Hepatocyte (in vitro differentiated cells): ENCODE measurements at regions not wholly inside any gene's neighbourhood (a gene's known extent, or its start where the extent isn't known, plus 50 kb on each side); places are given as distances from the start of the nearest gene placed in this dataset.

Experiments
- DNase-seq: peaks from one replicate; pipeline ENCODE4 v3.0.0-alpha.2; 2016; ENCODE audit warnings: low spot score
- H2AFZ ChIP-seq: fragments of 200-600 bp; sonication (generic); 2 replicates; pipeline ENCODE4 v1.6.0; 2016; ENCODE audit warnings: antibody characterized with exemption, mild to moderate bottlenecking
- H3K27ac ChIP-seq: fragments of 200-600 bp; sonication (generic); 2 replicates; pipeline ENCODE4 v1.5.1; 2016; ENCODE audit warnings: mild to moderate bottlenecking
- H3K27me3 ChIP-seq: fragments of 200-600 bp; sonication (generic); 2 replicates; pipeline ENCODE4 v1.6.1; 2016
- H3K36me3 ChIP-seq: fragments of 200-600 bp; sonication (generic); replicated peaks from 2 replicates; pipeline ENCODE4 v1.5.1; 2016; ENCODE audit warnings: low read depth; ENCODE audit not compliant: insufficient read depth
- H3K4me1 ChIP-seq: fragments of 200-600 bp; sonication (generic); 2 replicates; pipeline ENCODE4 v1.5.1; 2016; ENCODE audit warnings: mild to moderate bottlenecking, moderate library complexity; ENCODE audit not compliant: insufficient read depth
- H3K4me2 ChIP-seq: fragments of 200-600 bp; sonication (generic); 2 replicates; pipeline ENCODE4 v1.6.0; 2016
- H3K4me3 ChIP-seq: fragments of 200-600 bp; sonication (generic); 2 replicates; pipeline ENCODE4 v1.5.1; 2016; ENCODE audit warnings: mild to moderate bottlenecking
- H3K79me2 ChIP-seq: fragments of 200-600 bp; sonication (generic); 2 replicates; pipeline ENCODE4 v1.6.0; 2017; ENCODE audit warnings: mild to moderate bottlenecking
- H3K9me2 ChIP-seq: fragments of 200-600 bp; sonication (generic); replicated peaks from 2 replicates; pipeline ENCODE4 v1.6.0; 2017; ENCODE audit warnings: mild to moderate bottlenecking; ENCODE audit not compliant: insufficient read depth
- H3K9me3 ChIP-seq: fragments of 200-600 bp; sonication (generic); 2 replicates; pipeline ENCODE4 v1.5.1; 2016; ENCODE audit warnings: low read depth, mild to moderate bottlenecking
- H4K20me1 ChIP-seq: fragments of 200-600 bp; sonication (generic); 2 replicates; pipeline ENCODE4 v1.6.0; 2016; ENCODE audit warnings: mild to moderate bottlenecking; ENCODE audit not compliant: insufficient read depth, poor library complexity, severe bottlenecking
- EZH2 ChIP-seq: fragments of 200-600 bp; sonication (generic); IDR thresholded peaks from 2 replicates; pipeline ENCODE4 v1.6.1; 2016; ENCODE audit warnings: antibody characterized with exemption, mild to moderate bottlenecking, borderline replicate concordance
- EZH2phosphoT487 ChIP-seq: fragments of 200-600 bp; sonication (generic); IDR thresholded peaks from one replicate; pipeline ENCODE4 v1.6.1; 2018; ENCODE audit warnings: antibody characterized with exemption, mild to moderate bottlenecking, low read depth, moderate library complexity; ENCODE audit not compliant: unreplicated experiment, severe bottlenecking
- WGBS: methylation state at CpG from one replicate; pipeline ENCODE4 v1.1.6; 2016; ENCODE audit warnings: low lambda C conversion rate; ENCODE audit errors: missing lambda C conversion rate; 5-methylcytosine and 5-hydroxymethylcytosine counted together
- TF ChIP-seq, protein P1 (sequence below): fragments of 200-600 bp; sonication (generic); IDR thresholded peaks from 2 replicates; pipeline ENCODE4 v1.5.1; 2016; ENCODE audit warnings: antibody characterized with exemption, mild to moderate bottlenecking; ENCODE audit not compliant: poor library complexity

DNA sequence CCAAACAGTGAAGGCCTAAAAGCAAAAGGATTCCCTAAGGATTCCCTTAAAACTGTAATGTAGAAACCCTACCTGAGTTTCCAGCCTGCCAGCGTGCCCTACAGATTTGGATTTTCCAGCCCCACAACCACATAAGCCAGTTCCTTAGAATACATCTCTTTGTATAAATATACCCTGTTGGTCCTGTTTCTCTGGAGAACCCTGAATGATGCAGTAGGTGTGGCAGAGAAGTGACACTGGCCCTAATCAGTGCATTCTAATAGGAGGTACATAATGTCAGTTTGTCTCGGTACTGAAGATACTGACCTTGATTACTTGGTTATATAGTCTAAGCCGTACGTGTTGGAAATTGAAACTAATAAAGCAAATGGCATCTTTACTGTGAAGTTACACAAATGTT is 707.8 kb upstream of the SLC35B3 start:
- WGBS, result 93% methylated on average over 4 of the region's 4 CpGs
- no peak overlapping the region for H3K4me3 ChIP-seq

DNA sequence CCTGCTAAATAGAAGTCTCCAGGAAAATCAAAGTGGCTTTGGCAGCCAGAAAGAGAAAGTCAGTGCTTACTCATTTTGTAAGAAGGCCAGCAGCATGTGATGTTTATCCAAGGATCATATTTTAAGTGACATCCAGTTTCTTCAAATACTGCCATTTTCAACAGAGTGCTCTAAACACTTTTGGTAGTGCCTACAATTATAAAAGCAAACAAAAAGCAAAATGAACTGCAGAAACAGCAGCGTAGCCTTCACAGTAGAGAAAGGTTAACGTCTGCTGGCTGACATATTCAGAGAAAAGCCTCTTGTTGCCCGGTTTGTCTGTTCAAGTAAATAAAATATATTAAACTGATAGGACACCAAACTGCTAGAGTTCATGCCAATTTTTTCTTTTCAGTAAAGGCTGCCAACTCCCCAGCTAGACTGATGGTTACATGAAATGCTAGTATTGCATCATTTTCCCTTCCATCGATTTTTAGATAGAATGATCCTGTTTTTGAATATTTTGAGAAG is 705.7 kb upstream of the SLC35B3 start:
- Histone ChIP-seq H3K4me2 (peak overlapping the region; percentile 50), H3K9me3 (no peaks in the 10 kb centered on the region)

More for the DNA sequence above, 707.8 kb upstream of the SLC35B3 start:
- H3K4me1 ChIP-seq, result no peaks in the 10 kb centered on the region
- H3K36me3 ChIP-seq, result no peaks in the 10 kb centered on the region
- H3K79me2 ChIP-seq, result no peaks in the 10 kb centered on the region
- H3K27me3 ChIP-seq, result no peaks in the 10 kb centered on the region
- no peak overlapping the region for H2AFZ ChIP-seq
- TF ChIP-seq EZH2phosphoT487 (no peak), EZH2 (no peak)
- H3K4me2 ChIP-seq, result no peak overlapping the region
- H3K9me3 ChIP-seq, result no peaks in the 10 kb centered on the region
- no peak for DNase-seq
- no peaks in the 10 kb centered on the region for H4K20me1 ChIP-seq
- H3K27ac ChIP-seq, result no peak overlapping the region
- no peaks in the 10 kb centered on the region for H3K9me2 ChIP-seq

DNA sequence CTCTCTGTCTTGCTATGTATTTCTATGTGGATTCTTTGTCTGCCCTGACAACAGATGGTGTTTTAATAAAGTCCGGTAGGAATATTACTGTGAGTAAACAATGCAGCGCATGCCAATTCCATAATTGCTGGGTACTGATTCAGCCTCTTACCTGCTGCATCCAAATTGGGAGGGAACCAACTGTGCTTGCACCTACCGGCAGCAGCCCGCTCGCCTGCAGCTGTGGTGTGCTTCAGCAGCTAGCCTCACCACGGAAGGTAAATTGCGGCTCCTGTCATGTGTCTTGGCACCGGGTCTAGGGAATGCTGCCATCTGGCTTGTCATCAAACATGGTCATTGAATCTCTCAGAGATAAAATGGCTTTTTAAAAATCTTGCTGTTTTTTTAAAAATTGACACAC is 704.8 kb upstream of the SLC35B3 start:
- no peak overlapping the region for H3K4me3 ChIP-seq
- no peaks in the 10 kb centered on the region for H3K79me2 ChIP-seq
- H3K27ac ChIP-seq, result no peak overlapping the region
- H3K27me3 ChIP-seq, result no peaks in the 10 kb centered on the region
- no peak for DNase-seq
- no peak for TF ChIP-seq EZH2phosphoT487
- TF ChIP-seq, protein P1, sequence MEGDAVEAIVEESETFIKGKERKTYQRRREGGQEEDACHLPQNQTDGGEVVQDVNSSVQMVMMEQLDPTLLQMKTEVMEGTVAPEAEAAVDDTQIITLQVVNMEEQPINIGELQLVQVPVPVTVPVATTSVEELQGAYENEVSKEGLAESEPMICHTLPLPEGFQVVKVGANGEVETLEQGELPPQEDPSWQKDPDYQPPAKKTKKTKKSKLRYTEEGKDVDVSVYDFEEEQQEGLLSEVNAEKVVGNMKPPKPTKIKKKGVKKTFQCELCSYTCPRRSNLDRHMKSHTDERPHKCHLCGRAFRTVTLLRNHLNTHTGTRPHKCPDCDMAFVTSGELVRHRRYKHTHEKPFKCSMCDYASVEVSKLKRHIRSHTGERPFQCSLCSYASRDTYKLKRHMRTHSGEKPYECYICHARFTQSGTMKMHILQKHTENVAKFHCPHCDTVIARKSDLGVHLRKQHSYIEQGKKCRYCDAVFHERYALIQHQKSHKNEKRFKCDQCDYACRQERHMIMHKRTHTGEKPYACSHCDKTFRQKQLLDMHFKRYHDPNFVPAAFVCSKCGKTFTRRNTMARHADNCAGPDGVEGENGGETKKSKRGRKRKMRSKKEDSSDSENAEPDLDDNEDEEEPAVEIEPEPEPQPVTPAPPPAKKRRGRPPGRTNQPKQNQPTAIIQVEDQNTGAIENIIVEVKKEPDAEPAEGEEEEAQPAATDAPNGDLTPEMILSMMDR, result no peak
- no peak for TF ChIP-seq EZH2
- no peaks in the 10 kb centered on the region for H3K9me3 ChIP-seq
- no peaks in the 10 kb centered on the region for H3K4me1 ChIP-seq
- no peaks in the 10 kb centered on the region for H3K9me2 ChIP-seq
- no peaks in the 10 kb centered on the region for H4K20me1 ChIP-seq
- WGBS, result 69% methylated on average over 8 of the region's 8 CpGs
- no peak overlapping the region for H2AFZ ChIP-seq
- peak overlapping the region; percentile 50 for H3K4me2 ChIP-seq
- H3K36me3 ChIP-seq, result no peaks in the 10 kb centered on the region

More for the DNA sequence above, 705.7 kb upstream of the SLC35B3 start:
- no peaks in the 10 kb centered on the region for H3K27me3 ChIP-seq
- peak overlapping the region; percentile 0 for H3K4me3 ChIP-seq
- H3K79me2 ChIP-seq, result no peaks in the 10 kb centered on the region
- H3K27ac ChIP-seq, result peak overlapping the region; percentile 48
- WGBS, result 55% methylated on average over 4 of the region's 4 CpGs
- no peaks in the 10 kb centered on the region for H3K9me2 ChIP-seq
- no peaks in the 10 kb centered on the region for H3K4me1 ChIP-seq
- no peaks in the 10 kb centered on the region for H3K36me3 ChIP-seq
- H4K20me1 ChIP-seq, result no peaks in the 10 kb centered on the region
- DNase-seq, result peak; percentile 6
- H2AFZ ChIP-seq, result no peak overlapping the region
- TF ChIP-seq, protein P1, result no peak
- TF ChIP-seq EZH2phosphoT487, result no peak
- TF ChIP-seq EZH2, result no peak

DNA sequence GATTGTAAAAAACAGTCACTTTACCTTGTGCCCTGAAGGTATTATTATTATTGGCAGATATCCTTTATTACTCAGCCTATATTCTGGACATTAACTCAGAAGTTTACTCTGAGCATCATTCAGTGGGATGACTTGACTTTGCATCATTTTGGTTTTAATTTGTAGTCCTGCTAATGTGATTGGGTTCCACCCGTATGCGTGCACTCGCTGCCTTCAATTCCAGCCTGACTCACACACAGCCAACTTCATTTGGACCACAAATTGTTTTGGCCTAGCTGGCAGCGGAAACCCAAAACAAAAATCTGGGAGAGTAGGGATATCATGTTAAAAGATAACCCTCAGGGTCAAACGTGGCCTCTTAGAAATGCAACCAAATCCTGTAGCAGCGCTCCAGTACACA is 704.4 kb upstream of the SLC35B3 start:
- Histone ChIP-seq H3K79me2 (no peaks in the 10 kb centered on the region), H3K36me3 (no peaks in the 10 kb centered on the region), H2AFZ (no peak overlapping the region), H3K27ac (no peak overlapping the region), H3K27me3 (no peaks in the 10 kb centered on the region), H3K4me3 (no peak overlapping the region), H3K4me1 (no peaks in the 10 kb centered on the region), H4K20me1 (no peaks in the 10 kb centered on the region), H3K9me3 (no peaks in the 10 kb centered on the region), H3K9me2 (no peaks in the 10 kb centered on the region), H3K4me2 (peak overlapping the region; percentile 50)
- DNase-seq, result no peak
- 70% methylated on average over 6 of the region's 6 CpGs for WGBS
- TF ChIP-seq EZH2, result no peak
